Right lobe of liver (tissue), 4 donors: ENCODE measurements at regions not wholly inside any gene's neighbourhood (a gene's known extent, or its start where the extent isn't known, plus 50 kb on each side); places are given as distances from the start of the nearest gene placed in this dataset.

ENCODE experiments used
- POLR2A ChIP-seq: fragments of 450-650 bp; IDR thresholded peaks from one replicate; pipeline ENCODE4 v1.6.1; 2017; ENCODE audit warnings: antibody characterized with exemption, mild to moderate bottlenecking
- TF ChIP-seq, protein P1 (sequence below), 4 donors: fragments of 200-600 bp in 3 of 4; fragments of 450-650 bp in 1 of 4; IDR thresholded peaks; one replicate each; pipeline versions ENCODE4 v1.5.1 to v1.8.0; 2016 to 2022; ENCODE audit warnings: antibody characterized with exemption in 4 of 4, mild to moderate bottlenecking in 2 of 4
- donor health status: DM: no; HTN: no; CAD: no.
- donor health status: DM: no; HTN: no; CAD: no.
- donor health status: DM: no; HTN: yes; CAD: no.

DNA sequence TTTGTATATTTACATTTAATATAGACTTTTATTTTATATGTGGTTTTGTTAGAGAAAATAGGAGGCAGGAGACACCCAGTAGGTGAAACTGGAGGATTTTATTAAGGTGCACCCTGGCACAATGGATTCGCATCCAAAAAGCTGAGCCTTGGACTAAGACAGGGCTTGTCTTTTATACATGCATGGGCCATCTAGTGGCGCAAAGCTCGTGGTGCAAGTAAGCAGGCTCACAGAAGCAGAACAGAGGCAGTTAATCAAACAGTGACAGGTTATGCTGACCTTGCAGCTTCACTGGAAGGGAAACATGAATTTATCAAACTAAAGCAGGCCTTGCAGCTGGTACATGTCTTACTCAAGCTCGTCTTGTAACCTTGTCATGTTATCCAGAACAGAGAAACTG, 58.8 kb upstream of the ZNF681 start:
- TF ChIP-seq, protein P1, sequence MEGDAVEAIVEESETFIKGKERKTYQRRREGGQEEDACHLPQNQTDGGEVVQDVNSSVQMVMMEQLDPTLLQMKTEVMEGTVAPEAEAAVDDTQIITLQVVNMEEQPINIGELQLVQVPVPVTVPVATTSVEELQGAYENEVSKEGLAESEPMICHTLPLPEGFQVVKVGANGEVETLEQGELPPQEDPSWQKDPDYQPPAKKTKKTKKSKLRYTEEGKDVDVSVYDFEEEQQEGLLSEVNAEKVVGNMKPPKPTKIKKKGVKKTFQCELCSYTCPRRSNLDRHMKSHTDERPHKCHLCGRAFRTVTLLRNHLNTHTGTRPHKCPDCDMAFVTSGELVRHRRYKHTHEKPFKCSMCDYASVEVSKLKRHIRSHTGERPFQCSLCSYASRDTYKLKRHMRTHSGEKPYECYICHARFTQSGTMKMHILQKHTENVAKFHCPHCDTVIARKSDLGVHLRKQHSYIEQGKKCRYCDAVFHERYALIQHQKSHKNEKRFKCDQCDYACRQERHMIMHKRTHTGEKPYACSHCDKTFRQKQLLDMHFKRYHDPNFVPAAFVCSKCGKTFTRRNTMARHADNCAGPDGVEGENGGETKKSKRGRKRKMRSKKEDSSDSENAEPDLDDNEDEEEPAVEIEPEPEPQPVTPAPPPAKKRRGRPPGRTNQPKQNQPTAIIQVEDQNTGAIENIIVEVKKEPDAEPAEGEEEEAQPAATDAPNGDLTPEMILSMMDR (IDR thresholded peaks at IDR 0.05): peak; percentile 21 to 27 (median 24)
- no peak for TF ChIP-seq POLR2A
